SU-DHL-6 (cell line): ENCODE measurements at regions not wholly inside any gene's neighbourhood (a gene's known extent, or its start where the extent isn't known, plus 50 kb on each side); places are given as distances from the start of the nearest gene placed in this dataset.
"Not testable (repeated sequence)": the region's sequence is repeated elsewhere in the genome, so short reads cannot be mapped to it uniquely, and the experiment has no call there.

Experiments
- H2AFZ ChIP-seq: fragments of 200-600 bp; sonication (generic); 2 replicates; pipeline ENCODE4 v1.6.1; 2014; ENCODE audit warnings: low read depth, mild to moderate bottlenecking, moderate library complexity, mixed read lengths, antibody characterized with exemption, low read length; ENCODE audit not compliant: severe bottlenecking
- H3F3A ChIP-seq: fragments of 200-600 bp; shearing (Covaris generic); 2 replicates; pipeline ENCODE4 v1.6.0; 2016; ENCODE audit warnings: antibody characterized with exemption, mild to moderate bottlenecking; ENCODE audit not compliant: insufficient read depth
- H3K27ac ChIP-seq: fragments of 200-600 bp; sonication (generic); 2 replicates; pipeline ENCODE4 v1.5.1; 2016; ENCODE audit warnings: low read depth, mild to moderate bottlenecking, low read length, moderate library complexity, mixed read lengths
- H3K27me3 ChIP-seq: fragments of 200-600 bp; sonication (generic), shearing (Covaris generic); 2 replicates; pipeline ENCODE4 v1.6.0; 2014; ENCODE audit warnings: mild to moderate bottlenecking, low read length
- H3K36me3 ChIP-seq: fragments of 200-600 bp; sonication (generic); 2 replicates; pipeline ENCODE4 v1.6.1; 2014; ENCODE audit warnings: mild to moderate bottlenecking, low read length, mixed read lengths
- H3K4me2 ChIP-seq: fragments of 300-600, 200-600 bp; shearing (Covaris generic), sonication (generic); 2 replicates; pipeline ENCODE4 v1.6.0; 2014; ENCODE audit warnings: low read length, low read depth, mild to moderate bottlenecking; ENCODE audit not compliant: poor library complexity, severe bottlenecking
- H3K4me3 ChIP-seq: fragments of 200-600 bp; sonication (generic); 2 replicates; pipeline ENCODE4 v1.5.1; 2014; ENCODE audit warnings: antibody characterized with exemption, low read length, mild to moderate bottlenecking, mixed read lengths; ENCODE audit not compliant: insufficient read depth, poor library complexity, severe bottlenecking
- H3K79me2 ChIP-seq: fragments of 200-600 bp; sonication (generic); 2 replicates; pipeline ENCODE4 v1.6.1; 2014; ENCODE audit warnings: mild to moderate bottlenecking, low read length, moderate library complexity; ENCODE audit not compliant: insufficient read depth
- H3K9ac ChIP-seq: fragments of 200-600 bp; sonication (generic); 2 replicates; pipeline ENCODE4 v1.7.0; 2014; ENCODE audit warnings: mild to moderate bottlenecking, low read length
- H3K9me2 ChIP-seq: fragments of 200-600 bp; sonication (generic); replicated peaks from 2 replicates; pipeline ENCODE4 v1.6.1; 2014; ENCODE audit warnings: low read length; ENCODE audit not compliant: insufficient read depth
- H3K9me3 ChIP-seq: fragments of 200-600 bp; sonication (generic); 2 replicates; pipeline ENCODE4 v1.6.1; 2014; ENCODE audit warnings: low read length, mixed read lengths; ENCODE audit not compliant: insufficient read depth
- H4K20me1 ChIP-seq: fragments of 200-600 bp; sonication (generic); 2 replicates; pipeline ENCODE4 v1.6.1; 2014; ENCODE audit warnings: low read depth, mild to moderate bottlenecking, antibody characterized with exemption, low read length, moderate library complexity, mixed read lengths
- CTCF ChIP-seq: fragments of 200-600 bp; sonication (generic); IDR thresholded peaks from one replicate; pipeline ENCODE4 v1.5.1; 2017; ENCODE audit warnings: antibody characterized with exemption, mild to moderate bottlenecking, low read length, moderate library complexity; ENCODE audit not compliant: insufficient read depth, poor library complexity, severe bottlenecking
- EZH2phosphoT487 ChIP-seq: fragments of 200-600 bp; sonication (generic), shearing (Covaris generic); conservative IDR thresholded peaks from 2 replicates; pipeline ENCODE4 v1.6.1; 2018; ENCODE audit warnings: mild to moderate bottlenecking, antibody characterized with exemption, low read length, moderate library complexity, mixed read lengths

- Histone ChIP-seq H3K79me2 (no peaks in the 10 kb centered on the region), H3K27me3 (no peaks in the 10 kb centered on the region), H3K9ac (no peak overlapping the region), H3K9me2 (no peaks in the 10 kb centered on the region), H3K4me3 (no peak overlapping the region), H3K4me2 (no peak overlapping the region), H3F3A (no peaks in the 10 kb centered on the region), H3K9me3 (no peaks in the 10 kb centered on the region), H3K36me3 (no peaks in the 10 kb centered on the region), H2AFZ (no peak overlapping the region), H4K20me1 (no peaks in the 10 kb centered on the region), H3K27ac (no peak overlapping the region)
- TF ChIP-seq CTCF (no peak), EZH2phosphoT487 (no peak)
These were observed 75.7 kb upstream of the SNX9 start for GRCh38 chr6:157747370-157747769.

GRCh38 chr6:157748839-157749571 lies 74.0 kb upstream of the SNX9 start:
- Histone ChIP-seq H3K9me3 (no peaks in the 10 kb centered on the region), H3K4me2 (no peak overlapping the region), H3K4me3 (no peak overlapping the region), H3K9me2 (no peaks in the 10 kb centered on the region), H3F3A (no peaks in the 10 kb centered on the region), H3K27me3 (no peaks in the 10 kb centered on the region), H3K36me3 (no peaks in the 10 kb centered on the region), H2AFZ (no peak overlapping the region), H3K27ac (no peak overlapping the region), H3K79me2 (no peaks in the 10 kb centered on the region), H3K9ac (no peak overlapping the region), H4K20me1 (no peaks in the 10 kb centered on the region)
- TF ChIP-seq CTCF (no peak), EZH2phosphoT487 (no peak)

- H3K4me3 ChIP-seq, H4K20me1 ChIP-seq, H3K9me2 ChIP-seq, H3F3A ChIP-seq, H3K36me3 ChIP-seq, H3K9me3 ChIP-seq, H3K4me2 ChIP-seq, H3K27me3 ChIP-seq, H3K9ac ChIP-seq, H3K79me2 ChIP-seq, H3K27ac ChIP-seq, H2AFZ ChIP-seq: not testable (repeated sequence)
These were observed 72.1 kb upstream of the SNX9 start for GRCh38 chr6:157750973-157751372.

- no peaks in the 10 kb centered on the region for H3K79me2 ChIP-seq
- no peaks in the 10 kb centered on the region for H3K9me3 ChIP-seq
- no peak overlapping the region for H2AFZ ChIP-seq
- H3K9ac ChIP-seq, result no peak overlapping the region
- H3K4me2 ChIP-seq, result no peak overlapping the region
- H3K27ac ChIP-seq, result no peak overlapping the region
- TF ChIP-seq CTCF, result no peak
- TF ChIP-seq EZH2phosphoT487, result no peak
- H3K9me2 ChIP-seq, result no peaks in the 10 kb centered on the region
- H3K27me3 ChIP-seq, result no peaks in the 10 kb centered on the region
- H3K4me3 ChIP-seq, result no peak overlapping the region
- no peaks in the 10 kb centered on the region for H3F3A ChIP-seq
- H3K36me3 ChIP-seq, result no peaks in the 10 kb centered on the region
- H4K20me1 ChIP-seq, result no peaks in the 10 kb centered on the region
These were observed 71.4 kb upstream of the SNX9 start for GRCh38 chr6:157751547-157752200.

- not testable (repeated sequence) for H3K4me3 ChIP-seq, H3F3A ChIP-seq, H3K4me2 ChIP-seq, H3K9ac ChIP-seq, H4K20me1 ChIP-seq, H2AFZ ChIP-seq, H3K79me2 ChIP-seq, H3K9me2 ChIP-seq, H3K27ac ChIP-seq, H3K27me3 ChIP-seq, H3K9me3 ChIP-seq, H3K36me3 ChIP-seq
These were observed 70.2 kb upstream of the SNX9 start for GRCh38 chr6:157752879-157753278.
